ENCODE measurements at regions not wholly inside any gene's neighbourhood (a gene's known extent, or its start where the extent isn't known, plus 50 kb on each side); places are given as distances from the start of the nearest gene placed in this dataset.

GRCh38 chr21:20728691-20729090, 269.5 kb upstream of the NCAM2 start:
- Histone ChIP-seq H3K36me3 (ENCODE audit: insufficient read depth, low read length) (no peaks in the 10 kb centered on the region), H2AFZ (ENCODE audit: low read depth, low read length) (no peak overlapping the region), H3K4me3 (ENCODE audit: low read depth in 1 of 2, low read length in 2 of 2) (no peak overlapping the region), H4K20me1 (ENCODE audit: insufficient read depth, low read length) (no peaks in the 10 kb centered on the region), H3K9ac (ENCODE audit: low read depth, low read length) (no peak overlapping the region), H3K9me3 (ENCODE audit: insufficient read depth, low read length, severe bottlenecking) (no peaks in the 10 kb centered on the region), H3K27ac (ENCODE audit: low read length) (no peak overlapping the region), H3K4me1 (ENCODE audit: insufficient read depth, low read length) (no peaks in the 10 kb centered on the region), H3K79me2 (ENCODE audit: insufficient read depth, low read length) (no peaks in the 10 kb centered on the region), H3K27me3 (ENCODE audit: insufficient read depth, low read length, poor library complexity) (no peaks in the 10 kb centered on the region), H3K4me2 (ENCODE audit: insufficient read depth, low read length) (no peak overlapping the region)
- TF ChIP-seq EZH2 (IDR thresholded peaks at IDR 0.05; ENCODE audit: borderline replicate concordance, low read depth, low read length, severe bottlenecking) (no peak), CTCF (IDR thresholded peaks at IDR 0.05; ENCODE audit: borderline replicate concordance, extremely low read depth, low read length, poor library complexity, severe bottlenecking) (no peak)
- DNase-seq (no peak), ATAC-seq (ENCODE audit: insufficient read depth, low read depth) (no peak)

GRCh38 chr21:20729376-20729775, 268.8 kb upstream of the NCAM2 start:
- Histone ChIP-seq H3K27ac (ENCODE audit: low read length) (no peak overlapping the region), H3K27me3 (ENCODE audit: insufficient read depth, low read length, poor library complexity) (no peaks in the 10 kb centered on the region), H3K4me2 (ENCODE audit: insufficient read depth, low read length) (no peak overlapping the region), H3K36me3 (ENCODE audit: insufficient read depth, low read length) (no peaks in the 10 kb centered on the region), H3K4me3 (ENCODE audit: low read depth in 1 of 2, low read length in 2 of 2) (no peak overlapping the region), H3K9me3 (ENCODE audit: insufficient read depth, low read length, severe bottlenecking) (no peaks in the 10 kb centered on the region), H3K9ac (ENCODE audit: low read depth, low read length) (no peak overlapping the region), H3K79me2 (ENCODE audit: insufficient read depth, low read length) (no peaks in the 10 kb centered on the region), H3K4me1 (ENCODE audit: insufficient read depth, low read length) (no peaks in the 10 kb centered on the region), H2AFZ (ENCODE audit: low read depth, low read length) (no peak overlapping the region), H4K20me1 (ENCODE audit: insufficient read depth, low read length) (no peaks in the 10 kb centered on the region)
- TF ChIP-seq EZH2 (IDR thresholded peaks at IDR 0.05; ENCODE audit: borderline replicate concordance, low read depth, low read length, severe bottlenecking) (no peak), CTCF (IDR thresholded peaks at IDR 0.05; ENCODE audit: borderline replicate concordance, extremely low read depth, low read length, poor library complexity, severe bottlenecking) (no peak)
- DNase-seq (no peak), ATAC-seq (ENCODE audit: insufficient read depth, low read depth) (no peak)

DNA sequence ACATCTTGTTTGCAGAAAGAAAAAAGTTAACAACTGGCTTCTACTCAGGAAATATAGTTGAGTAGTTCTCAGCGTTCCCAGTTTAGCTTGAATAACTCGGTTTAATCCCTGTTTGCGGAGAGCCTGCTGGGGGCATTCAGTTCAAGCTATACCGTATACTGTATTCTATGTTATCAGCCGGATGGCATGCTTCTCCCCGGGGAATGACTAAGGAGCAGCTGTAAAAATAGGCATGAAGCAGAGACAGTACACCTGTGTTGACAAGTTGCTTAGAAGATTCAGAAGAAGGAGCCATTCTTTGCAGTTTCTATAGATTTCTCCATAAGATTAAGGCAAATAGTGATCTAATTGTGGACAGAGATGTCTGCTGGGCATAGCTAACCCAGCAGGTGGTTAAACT, 267.8 kb upstream of the NCAM2 start:
- Histone ChIP-seq H3K4me2 (ENCODE audit: insufficient read depth, low read length) (no peak overlapping the region), H3K27ac (ENCODE audit: low read length) (no peak overlapping the region), H3K4me1 (ENCODE audit: insufficient read depth, low read length) (no peaks in the 10 kb centered on the region), H3K27me3 (ENCODE audit: insufficient read depth, low read length, poor library complexity) (no peaks in the 10 kb centered on the region), H3K9ac (ENCODE audit: low read depth, low read length) (no peak overlapping the region), H4K20me1 (ENCODE audit: insufficient read depth, low read length) (no peaks in the 10 kb centered on the region), H3K36me3 (ENCODE audit: insufficient read depth, low read length) (no peaks in the 10 kb centered on the region), H2AFZ (ENCODE audit: low read depth, low read length) (no peak overlapping the region), H3K79me2 (ENCODE audit: insufficient read depth, low read length) (no peaks in the 10 kb centered on the region), H3K4me3 (ENCODE audit: low read depth in 1 of 2, low read length in 2 of 2) (no peak overlapping the region), H3K9me3 (ENCODE audit: insufficient read depth, low read length, severe bottlenecking) (no peaks in the 10 kb centered on the region)
- ATAC-seq (ENCODE audit: insufficient read depth, low read depth) (no peak), DNase-seq (no peak)
- TF ChIP-seq EZH2 (IDR thresholded peaks at IDR 0.05; ENCODE audit: borderline replicate concordance, low read depth, low read length, severe bottlenecking) (no peak), CTCF (IDR thresholded peaks at IDR 0.05; ENCODE audit: borderline replicate concordance, extremely low read depth, low read length, poor library complexity, severe bottlenecking) (no peak)

GRCh38 chr21:20735257-20735656, 263.0 kb upstream of the NCAM2 start:
- H3K4me1 ChIP-seq (ENCODE audit: insufficient read depth, low read length) = no peaks in the 10 kb centered on the region
- H2AFZ ChIP-seq (ENCODE audit: low read depth, low read length) = no peak overlapping the region
- no peak overlapping the region for H3K9ac ChIP-seq (ENCODE audit: low read depth, low read length)
- H3K27ac ChIP-seq (ENCODE audit: low read length) = no peak overlapping the region
- H3K79me2 ChIP-seq (ENCODE audit: insufficient read depth, low read length) = no peaks in the 10 kb centered on the region
- no peaks in the 10 kb centered on the region for H3K27me3 ChIP-seq (ENCODE audit: insufficient read depth, low read length, poor library complexity)
- no peak for ATAC-seq (ENCODE audit: insufficient read depth, low read depth)
- H3K4me3 ChIP-seq (ENCODE audit: low read depth in 1 of 2, low read length in 2 of 2) = no peak overlapping the region
- no peak for DNase-seq
- H3K36me3 ChIP-seq (ENCODE audit: insufficient read depth, low read length) = no peaks in the 10 kb centered on the region
- no peak overlapping the region for H3K4me2 ChIP-seq (ENCODE audit: insufficient read depth, low read length)
- TF ChIP-seq CTCF (IDR thresholded peaks at IDR 0.05; ENCODE audit: borderline replicate concordance, extremely low read depth, low read length, poor library complexity, severe bottlenecking) (no peak), EZH2 (IDR thresholded peaks at IDR 0.05; ENCODE audit: borderline replicate concordance, low read depth, low read length, severe bottlenecking) (no peak)
- H3K9me3 ChIP-seq (ENCODE audit: insufficient read depth, low read length, severe bottlenecking) = no peaks in the 10 kb centered on the region
- H4K20me1 ChIP-seq (ENCODE audit: insufficient read depth, low read length) = no peaks in the 10 kb centered on the region

Measured in DND-41 (cell line).